ENCODE measurements at regions not wholly inside any gene's neighbourhood (a gene's known extent, or its start where the extent isn't known, plus 50 kb on each side); places are given as distances from the start of the nearest gene placed in this dataset.
"Not testable (repeated sequence)": the region's sequence is repeated elsewhere in the genome, so short reads cannot be mapped to it uniquely, and the experiment has no call there.

DNA sequence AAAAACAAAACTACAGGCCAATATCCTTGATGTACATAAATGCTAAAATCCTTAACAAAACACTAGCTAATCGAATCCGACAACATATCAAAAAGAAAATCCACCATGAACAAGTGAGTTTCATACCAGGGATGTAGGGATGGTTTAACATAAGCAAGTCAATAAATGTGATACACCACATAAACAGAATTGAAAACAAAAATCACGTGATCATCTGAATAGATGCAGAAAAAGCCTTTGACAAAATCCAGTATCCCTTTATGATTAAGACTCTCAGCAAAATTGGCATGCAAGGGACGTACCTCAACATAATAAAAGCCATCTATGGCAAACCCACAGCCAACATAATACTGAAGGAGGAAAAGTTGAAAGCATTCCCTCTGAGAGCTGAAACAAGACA lies 466.1 kb downstream of the BRINP3 start:
- no peaks in the 10 kb centered on the region for H3K27me3 Mint-ChIP-seq
- no peak for DNase-seq
- no peaks in the 10 kb centered on the region for H3K36me3 Mint-ChIP-seq (ENCODE audit: low read depth)
- no peak overlapping the region for H3K4me3 Mint-ChIP-seq
- intact Hi-C loops (cut with micrococcal nuclease), result no loop called here
- H3K4me1 Mint-ChIP-seq, result no peaks in the 10 kb centered on the region
- no peaks in the 10 kb centered on the region for H3K9me3 Mint-ChIP-seq
- no peak overlapping the region for H3K27ac Mint-ChIP-seq

DNA sequence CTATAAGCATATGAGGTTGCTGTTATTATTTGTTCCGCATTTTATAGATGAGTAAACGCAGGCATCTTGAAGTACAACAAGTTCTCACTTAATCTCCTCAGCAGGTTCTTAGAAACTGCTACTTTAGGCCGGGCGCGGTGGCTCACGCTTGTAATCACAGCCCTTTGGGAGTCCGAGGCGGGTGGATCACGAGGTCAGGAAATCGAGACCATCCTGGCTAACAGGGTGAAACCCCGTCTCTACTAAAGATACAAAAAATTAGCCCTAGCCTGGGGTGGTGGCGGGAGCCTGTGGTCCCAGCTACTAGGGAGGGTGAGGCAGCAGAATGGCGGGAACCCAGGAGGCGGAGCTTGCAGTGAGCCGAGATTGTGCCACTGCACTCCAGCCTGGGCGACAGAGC lies 458.5 kb downstream of the BRINP3 start:
- H3K27me3 Mint-ChIP-seq; H3K9me3 Mint-ChIP-seq; intact Hi-C loops (cut with micrococcal nuclease); H3K27ac Mint-ChIP-seq; H3K36me3 Mint-ChIP-seq (ENCODE audit: low read depth); DNase-seq; H3K4me3 Mint-ChIP-seq; H3K4me1 Mint-ChIP-seq: not testable (repeated sequence)

GRCh38 chr1:190019717-190020116 lies 457.9 kb downstream of the BRINP3 start:
- no peak overlapping the region for H3K4me3 Mint-ChIP-seq
- peaks cover 5% of the 10 kb centered on the region for H3K9me3 Mint-ChIP-seq
- no peaks in the 10 kb centered on the region for H3K36me3 Mint-ChIP-seq (ENCODE audit: low read depth)
- intact Hi-C loops (cut with micrococcal nuclease), result no loop called here
- H3K4me1 Mint-ChIP-seq, result no peaks in the 10 kb centered on the region
- H3K27me3 Mint-ChIP-seq, result no peaks in the 10 kb centered on the region
- H3K27ac Mint-ChIP-seq, result no peak overlapping the region
- DNase-seq, result no peak

DNA sequence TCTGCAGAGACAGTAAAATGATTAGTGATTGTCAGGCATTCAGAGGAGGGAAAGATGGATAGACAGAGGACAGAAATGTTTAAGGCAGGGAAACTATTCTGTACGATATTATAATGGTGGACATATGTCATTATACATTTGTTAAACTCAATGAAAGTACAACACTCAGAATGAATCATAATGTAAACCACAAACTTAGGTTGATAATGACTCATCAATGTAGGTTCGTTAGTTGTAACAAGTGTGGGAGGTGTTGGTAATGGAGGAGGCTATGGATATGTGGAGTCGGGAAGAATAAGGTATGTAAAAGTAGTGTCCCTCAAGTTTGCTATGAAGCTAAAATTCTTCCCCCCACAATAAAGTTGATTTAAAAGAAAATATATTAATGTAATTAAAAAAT lies 455.0 kb downstream of the BRINP3 start:
- Mint-ChIP-seq H3K36me3 (ENCODE audit: low read depth) (no peaks in the 10 kb centered on the region), H3K4me1 (no peaks in the 10 kb centered on the region), H3K27ac (no peak overlapping the region), H3K27me3 (no peaks in the 10 kb centered on the region), H3K4me3 (no peak overlapping the region), H3K9me3 (peaks cover 5% of the 10 kb centered on the region)
- no peak for DNase-seq
- intact Hi-C loops (cut with micrococcal nuclease), result no loop called here

DNA sequence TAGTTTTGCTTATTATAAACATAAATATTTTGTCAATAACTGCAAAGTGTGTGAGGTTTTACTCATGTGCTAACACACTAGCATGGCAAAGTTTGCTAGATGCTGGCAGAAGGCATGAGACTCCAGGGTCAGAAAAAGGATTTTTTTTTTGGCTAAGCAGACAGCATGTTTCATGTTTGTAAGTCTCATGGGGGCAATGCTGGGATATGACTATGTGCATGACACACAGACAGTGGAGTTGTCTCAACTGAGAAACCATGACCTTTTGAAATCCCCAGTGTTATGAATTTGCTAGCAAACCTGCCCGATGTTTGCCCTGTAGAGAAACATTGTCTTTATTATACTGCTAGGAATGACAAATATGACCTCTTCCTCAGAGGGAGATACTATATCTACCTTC lies 448.2 kb downstream of the BRINP3 start:
- Mint-ChIP-seq H3K27ac (no peak overlapping the region), H3K27me3 (no peaks in the 10 kb centered on the region), H3K9me3 (peaks cover 4% of the 10 kb centered on the region), H3K36me3 (ENCODE audit: low read depth) (no peaks in the 10 kb centered on the region), H3K4me1 (no peaks in the 10 kb centered on the region), H3K4me3 (no peak overlapping the region)
- intact Hi-C loops (cut with micrococcal nuclease), result no loop called here
- DNase-seq, result no peak

DNA sequence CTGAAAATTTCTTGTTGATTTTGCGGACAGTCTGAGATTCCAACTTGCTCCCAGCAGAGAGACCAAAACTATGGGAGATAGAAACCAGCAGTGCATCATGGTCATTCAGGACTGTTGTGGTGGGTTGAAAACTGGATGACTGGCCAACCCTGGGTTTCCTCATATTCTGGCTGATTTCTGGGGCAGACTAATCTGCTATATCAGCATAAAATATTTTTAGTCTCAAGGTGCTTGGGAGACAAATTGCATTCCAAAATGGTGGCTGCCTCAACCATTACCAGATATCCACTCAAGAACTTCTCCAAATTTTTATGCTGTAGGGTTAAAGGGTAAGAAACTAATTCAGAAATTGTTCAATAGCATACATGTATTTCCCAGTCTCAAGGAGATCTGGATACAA lies 434.0 kb downstream of the BRINP3 start:
- DNase-seq, result no peak
- H3K4me1 Mint-ChIP-seq, result no peaks in the 10 kb centered on the region
- no peaks in the 10 kb centered on the region for H3K27me3 Mint-ChIP-seq
- H3K9me3 Mint-ChIP-seq, result peaks cover 6% of the 10 kb centered on the region
- H3K27ac Mint-ChIP-seq, result no peak overlapping the region
- H3K4me3 Mint-ChIP-seq, result no peak overlapping the region
- intact Hi-C loops (cut with micrococcal nuclease), result no loop called here
- no peaks in the 10 kb centered on the region for H3K36me3 Mint-ChIP-seq (ENCODE audit: low read depth)

GRCh38 chr1:190046231-190046630 lies 431.4 kb downstream of the BRINP3 start:
- H3K9me3 Mint-ChIP-seq, result peaks cover 6% of the 10 kb centered on the region
- H3K27me3 Mint-ChIP-seq, result no peaks in the 10 kb centered on the region
- H3K36me3 Mint-ChIP-seq (ENCODE audit: low read depth), result no peaks in the 10 kb centered on the region
- intact Hi-C loops (cut with micrococcal nuclease), result no loop called here
- DNase-seq, result no peak
- H3K27ac Mint-ChIP-seq, result no peak overlapping the region
- H3K4me3 Mint-ChIP-seq, result no peak overlapping the region
- no peaks in the 10 kb centered on the region for H3K4me1 Mint-ChIP-seq
